Spleen (tissue), 11 donors: ENCODE measurements at regions not wholly inside any gene's neighbourhood (a gene's known extent, or its start where the extent isn't known, plus 50 kb on each side); places are given as distances from the start of the nearest gene placed in this dataset.

Experiments
- DNase-seq: peaks from one replicate; pipeline ENCODE4 v3.0.0-alpha.2; 2020
- H3K27ac ChIP-seq, 8 donors: fragments of 200-600 bp; sonication (generic) in 7 of 8; 1 replicate in 4 of 8; 2 replicates in 4 of 8; pipeline versions ENCODE4 v1.5.0 to v1.8.0; 2016 to 2021; ENCODE audit warnings: inconsistent platforms in 4 of 8, mild to moderate bottlenecking in 4 of 8, moderate library complexity in 1 of 8
- H3K27me3 ChIP-seq, 7 donors: fragments of 200-600 bp; sonication (generic) in 6 of 7; replicated peaks in 1 of 7; 1 replicate in 4 of 7; 2 replicates in 3 of 7; pipeline versions ENCODE4 v1.5.0 to v1.8.0; 2016 to 2021; ENCODE audit warnings: inconsistent platforms in 3 of 7, mild to moderate bottlenecking in 1 of 7
- H3K36me3 ChIP-seq, 6 donors: fragments of 200-600 bp; sonication (generic) in 5 of 6; 1 replicate in 4 of 6; 2 replicates in 2 of 6; pipeline versions ENCODE4 v1.5.0 to v1.8.0; 2016 to 2021; ENCODE audit warnings: inconsistent platforms in 2 of 6
- H3K4me1 ChIP-seq, 6 donors: fragments of 200-600 bp; sonication (generic) in 5 of 6; 1 replicate in 3 of 6; 2 replicates in 3 of 6; pipeline versions ENCODE4 v1.5.0 to v1.8.0; 2016 to 2021; ENCODE audit warnings: inconsistent platforms in 3 of 6
- H3K4me3 ChIP-seq, 8 donors: fragments of 200-600 bp; sonication (generic) in 7 of 8; 1 replicate in 4 of 8; 2 replicates in 4 of 8; pipeline versions ENCODE4 v1.5.0 to v1.8.0; 2016 to 2021; ENCODE audit warnings: inconsistent platforms in 4 of 8, mild to moderate bottlenecking in 4 of 8, moderate library complexity in 2 of 8
- H3K9me3 ChIP-seq, 8 donors: fragments of 200-600 bp; sonication (generic) in 7 of 8; 1 replicate in 4 of 8; 2 replicates in 4 of 8; pipeline versions ENCODE4 v1.5.0 to v1.8.0; 2016 to 2021; ENCODE audit warnings: inconsistent platforms in 4 of 8
- CTCF ChIP-seq, 11 experiments: fragments of 200-600 bp in 7 of 11; fragments of 450-650 bp in 4 of 11; sonication (generic) in 4 of 11; IDR thresholded peaks in 8 of 11; conservative IDR thresholded peaks in 3 of 11; 1 replicate in 7 of 11; 2 replicates in 4 of 11; pipeline versions ENCODE4 v1.4.0 to v1.8.0; 2016 to 2021; ENCODE audit warnings: antibody characterized with exemption in 11 of 11, inconsistent platforms in 4 of 11, mild to moderate bottlenecking in 1 of 11
- POLR2A ChIP-seq, 3 donors: fragments of 450-650 bp; IDR thresholded peaks; one replicate each; pipeline ENCODE4 v1.5.1; 2017; ENCODE audit warnings: antibody characterized with exemption in 3 of 3, mild to moderate bottlenecking in 1 of 3
- POLR2AphosphoS5 ChIP-seq, 3 donors: sonication (generic); formaldehyde crosslinking; IDR thresholded peaks; one replicate each; pipeline ENCODE4 v1.5.1; 2017; ENCODE audit warnings: antibody characterized with exemption in 3 of 3
- WGBS, 5 donors: extraction: QIAGEN DNeasy Blood & Tissue Kit in 3 of 5; methylation state at CpG; one replicate each; pipeline versions ENCODE4 v1.1.5 to v1.1.7; 2013 to 2018; 5-methylcytosine and 5-hydroxymethylcytosine counted together
- intact Hi-C: fragments of 100-400 bp; cut with DNase I; formaldehyde crosslinking; loops from one replicate; pipeline ENCODE4 v1.15.0; 2023; ENCODE audit warnings: low total_unique reads
- donor health status: healthy with polysubstance abuse.
- donor health status: DM: no; HTN: no; CAD: no; lungs with moderate emphysema.
- donor health status: DM: no; HTN: no; CAD: no.
- donor health status: Bipolar disorder and iron deficiency.
- donor health status: healthy.
- donor health status: DM: no; HTN: no; CAD: no.
- donor health status: DM: yes; HTN: yes; CAD: no.

GRCh38 chr12:88273450-88273849 is 131.3 kb downstream of the TMTC3 start:
- peaks cover 0 to 4% (median 0%) of the 10 kb centered on the region in 8 donors for H3K9me3 ChIP-seq
- DNase-seq = no peak
- no peaks in the 10 kb centered on the region for H3K4me1 ChIP-seq
- intact Hi-C loops = no loop called here
- no peak overlapping the region for H3K27ac ChIP-seq
- H3K4me3 ChIP-seq = no peak overlapping the region
- WGBS, 5 donors = 77 to 85% (median 80%) methylated on average over 2 of the region's 2 CpGs
- H3K27me3 ChIP-seq = no peaks in the 10 kb centered on the region
- no peaks in the 10 kb centered on the region for H3K36me3 ChIP-seq
- TF ChIP-seq CTCF (IDR thresholded peaks at IDR 0.05 in 8 of 11, conservative IDR thresholded peaks at IDR 0.05 in 3 of 11) = no peak
- no peak for TF ChIP-seq POLR2AphosphoS5 (IDR thresholded peaks at IDR 0.05)
- TF ChIP-seq POLR2A (IDR thresholded peaks at IDR 0.05) = no peak

- Histone ChIP-seq H3K4me1 (no peaks in the 10 kb centered on the region), H3K9me3 (peaks cover 0 to 4% (median 0%) of the 10 kb centered on the region in 8 donors), H3K4me3 (no peak overlapping the region), H3K27ac (no peak overlapping the region), H3K27me3 (no peaks in the 10 kb centered on the region), H3K36me3 (no peaks in the 10 kb centered on the region)
- TF ChIP-seq POLR2A (IDR thresholded peaks at IDR 0.05) (no peak), POLR2AphosphoS5 (IDR thresholded peaks at IDR 0.05) (no peak), CTCF (IDR thresholded peaks at IDR 0.05 in 8 of 11, conservative IDR thresholded peaks at IDR 0.05 in 3 of 11) (no peak)
- intact Hi-C loops = no loop called here
- DNase-seq = no peak
- 68 to 76% (median 73%) methylated on average over 2 of the region's 2 CpGs for WGBS, 5 donors
Observed at GRCh38 chr12:88273875-88274274, 131.8 kb downstream of the TMTC3 start.

DNA sequence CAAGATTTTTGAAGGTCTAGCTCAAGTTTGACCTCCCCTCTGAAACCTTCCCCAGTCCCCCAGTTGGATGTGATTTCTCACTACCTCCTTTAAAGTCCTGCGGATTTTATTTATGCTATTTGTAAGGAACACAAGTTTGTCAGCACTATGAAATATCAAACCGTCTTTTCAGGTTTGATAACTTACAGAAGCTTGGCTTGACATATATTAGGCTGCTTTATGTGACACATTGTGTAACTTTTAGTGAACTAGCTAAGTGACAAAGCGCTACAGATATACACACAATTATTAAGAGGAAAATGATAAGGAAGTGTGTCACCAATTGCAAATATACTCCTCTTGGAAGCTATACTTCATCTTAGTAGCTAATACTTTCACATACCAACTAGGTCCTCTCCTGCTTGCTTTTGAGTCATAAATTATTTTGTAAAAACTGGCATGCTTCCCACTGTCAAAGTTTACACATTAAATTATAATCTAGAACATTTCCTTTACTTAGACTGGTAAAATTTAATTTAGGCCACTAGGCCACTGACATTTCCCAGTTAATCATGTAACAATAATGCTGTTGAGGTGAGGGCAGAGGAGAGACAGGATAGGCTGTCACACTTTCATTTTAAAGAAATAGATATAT is 149.5 kb downstream of the TMTC3 start:
- TF ChIP-seq CTCF (IDR thresholded peaks at IDR 0.05 in 8 of 11, conservative IDR thresholded peaks at IDR 0.05 in 3 of 11) = no peak
- TF ChIP-seq POLR2A (IDR thresholded peaks at IDR 0.05) = no peak

GRCh38 chr12:88298014-88298682 is 156.0 kb downstream of the TMTC3 start:
- H3K4me3 ChIP-seq = no peak overlapping the region
- no peaks in the 10 kb centered on the region for H3K36me3 ChIP-seq
- peaks cover 0 to 6% (median 0%) of the 10 kb centered on the region in 8 donors for H3K9me3 ChIP-seq
- no peak overlapping the region for H3K27ac ChIP-seq
- intact Hi-C loops = no loop called here
- H3K4me1 ChIP-seq = no peaks in the 10 kb centered on the region
- TF ChIP-seq POLR2AphosphoS5 (IDR thresholded peaks at IDR 0.05) (no peak), POLR2A (IDR thresholded peaks at IDR 0.05) (no peak), CTCF (IDR thresholded peaks at IDR 0.05 in 8 of 11, conservative IDR thresholded peaks at IDR 0.05 in 3 of 11) (no peak)
- no peak for DNase-seq
- no peaks in the 10 kb centered on the region for H3K27me3 ChIP-seq

More for the DNA sequence above, 149.5 kb downstream of the TMTC3 start:
- no peak overlapping the region for H3K4me3 ChIP-seq
- DNase-seq = no peak
- no peaks in the 10 kb centered on the region for H3K27me3 ChIP-seq
- H3K9me3 ChIP-seq = peaks cover 0 to 6% (median 0%) of the 10 kb centered on the region in 8 donors
- 87 to 96% (median 88%) methylated on average over 3 of the region's 3 CpGs for WGBS, 5 donors
- no peaks in the 10 kb centered on the region for H3K4me1 ChIP-seq
- H3K36me3 ChIP-seq = no peaks in the 10 kb centered on the region
- intact Hi-C loops = no loop called here
- H3K27ac ChIP-seq = no peak overlapping the region
